C4-2B (cell line): ENCODE measurements at regions not wholly inside any gene's neighbourhood (a gene's known extent, or its start where the extent isn't known, plus 50 kb on each side); places are given as distances from the start of the nearest gene placed in this dataset.

Source experiments
- H3K27ac ChIP-seq: fragments of 450-650 bp; 2 replicates; pipeline ENCODE4 v1.5.1; 2017
- CTCF ChIP-seq: fragments of 450-650 bp; conservative IDR thresholded peaks from 2 replicates; pipeline ENCODE4 v1.5.1; 2017; ENCODE audit warnings: mild to moderate bottlenecking
- ZFX ChIP-seq: fragments of 450-650 bp; IDR thresholded peaks from 2 replicates; pipeline ENCODE4 v1.6.1; 2017

- H3K27ac ChIP-seq, result no peak overlapping the region
- TF ChIP-seq ZFX (no peak), CTCF (no peak)
Measured at GRCh38 chr7:77473229-77474005, 57.3 kb upstream of the GSAP start.

GRCh38 chr7:77469927-77470326 lies 53.8 kb upstream of the GSAP start:
- TF ChIP-seq ZFX, result no peak
- TF ChIP-seq CTCF, result 0 out of 2 replicates have a peak, but pooled peaks have one; percentile 6
- no peak overlapping the region for H3K27ac ChIP-seq

GRCh38 chr7:77467408-77467807 lies 51.3 kb upstream of the GSAP start:
- no peak overlapping the region for H3K27ac ChIP-seq
- TF ChIP-seq CTCF (no peak), ZFX (no peak)

- H3K27ac ChIP-seq, result no peak overlapping the region
- no peak for TF ChIP-seq CTCF
- TF ChIP-seq ZFX, result no peak
Measured at GRCh38 chr7:77466450-77466849, 50.3 kb upstream of the GSAP start.
